ENCODE measurements at regions not wholly inside any gene's neighbourhood (a gene's known extent, or its start where the extent isn't known, plus 50 kb on each side); places are given as distances from the start of the nearest gene placed in this dataset.

- no peaks in the 10 kb centered on the region for H3K27me3 Mint-ChIP-seq
- peak overlapping the region; percentile 41 for H3K4me3 Mint-ChIP-seq
- H3K4me1 Mint-ChIP-seq, result peaks cover 16% of the 10 kb centered on the region
- peak overlapping the region; percentile 28 for H3K27ac ChIP-seq (ENCODE audit: low read length in 2 of 2)
- H4K20me1 ChIP-seq (ENCODE audit: control insufficient read depth, insufficient read depth, low read length, poor library complexity, severe bottlenecking), result no peaks in the 10 kb centered on the region
- ChIA-PET CTCF (interaction anchor here (1.0 to 1.5 kb wide), 3 partner anchors 19 to 338 kb away, joined by 4 to 5 read pairs (median 5); no protein-coding TSS in a partner anchor), POLR2A (no interaction called here)
- 67% methylated on average over 3 of the region's 4 CpGs for WGBS (ENCODE audit: insufficient coverage)
- no peak overlapping the region for H3K9ac ChIP-seq (ENCODE audit: low read length)
- H3K79me2 ChIP-seq (ENCODE audit: control insufficient read depth, insufficient read depth, low read length), result no peaks in the 10 kb centered on the region
- peak overlapping the region; percentile 64 for H3K27ac Mint-ChIP-seq
- peak; percentile 84 for ATAC-seq (ENCODE audit: low read depth)
- no peaks in the 10 kb centered on the region for H3K27me3 ChIP-seq (replicated peaks in 1 of 4; ENCODE audit: control extremely low read depth in 1 of 4, control insufficient read depth in 3 of 4, insufficient read depth in 4 of 4, low read length in 3 of 4)
- H3K4me2 ChIP-seq (replicated peaks; ENCODE audit: low read depth, low read length, poor library complexity, severe bottlenecking), result peak overlapping the region; percentile 47
- intact Hi-C loops (cut with micrococcal nuclease), result no loop called here
- no peak overlapping the region for H3K4me3 ChIP-seq (ENCODE audit: control extremely low read depth in 1 of 5, extremely low read depth in 1 of 5, insufficient read depth in 1 of 5, low read depth in 2 of 5, low read length in 4 of 5)
- H3K36me3 ChIP-seq (replicated peaks in 1 of 2; ENCODE audit: control extremely low read depth in 1 of 2, control insufficient read depth in 1 of 2, extremely low read depth in 1 of 2, insufficient read depth in 2 of 2, low read length in 1 of 2), result no peaks in the 10 kb centered on the region
- peaks cover 12 to 15% of the 10 kb centered on the region in 2 donors for H3K4me1 ChIP-seq (ENCODE audit: control insufficient read depth in 2 of 2, insufficient read depth in 2 of 2, low read length in 2 of 2)
- no peaks in the 10 kb centered on the region for H3K9me3 ChIP-seq (ENCODE audit: control extremely low read depth in 1 of 3, control insufficient read depth in 2 of 3, insufficient read depth in 1 of 3, low read length in 2 of 3)
- TF ChIP-seq EZH2 (IDR thresholded peaks at IDR 0.05; ENCODE audit: borderline replicate concordance, insufficient read depth, low read depth, low read length, poor library complexity, severe bottlenecking) (no peak), CTCF (IDR thresholded peaks at IDR 0.05) (no peak)
- H3K9me3 Mint-ChIP-seq (ENCODE audit: insufficient read depth), result no peaks in the 10 kb centered on the region
- peak; percentile 71 for DNase-seq
- H2AFZ ChIP-seq (ENCODE audit: insufficient read depth, low read depth, low read length, poor library complexity, severe bottlenecking), result peak overlapping the region; percentile 65
Observed at GRCh38 chr7:106812027-106812643, 52.9 kb upstream of the PIK3CG start.

DNA sequence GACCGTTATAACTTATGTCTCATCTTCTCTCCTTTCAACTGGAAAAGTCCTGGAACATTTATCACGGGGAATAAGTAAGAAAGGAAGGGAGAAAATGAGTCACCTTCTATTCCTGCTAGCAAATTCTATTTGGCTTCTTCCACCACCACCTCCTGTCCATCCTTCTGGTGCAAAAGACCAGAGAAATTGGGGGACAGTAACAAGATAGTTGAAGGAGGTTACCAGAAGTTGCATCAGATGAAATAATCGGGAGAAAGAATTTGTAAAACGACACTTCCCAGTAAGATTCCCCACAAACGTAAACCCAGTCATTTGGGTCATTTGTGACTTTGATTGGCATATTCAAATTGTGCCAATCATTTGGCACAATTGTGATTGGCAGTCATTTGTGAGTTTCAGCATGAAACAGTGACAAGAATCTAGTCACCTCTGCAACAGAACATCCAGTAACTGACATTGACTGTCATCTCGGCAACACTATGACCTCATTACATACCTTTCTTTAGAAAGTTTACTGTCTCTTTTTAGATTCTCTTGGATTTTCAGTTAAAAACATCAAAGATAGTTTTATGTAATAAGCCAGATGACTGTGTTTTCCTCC is 51.3 kb upstream of the PIK3CG start:
- Histone ChIP-seq H3K79me2 (ENCODE audit: control insufficient read depth, insufficient read depth, low read length) (no peaks in the 10 kb centered on the region), H3K9ac (ENCODE audit: low read length) (no peak overlapping the region), H3K4me3 (ENCODE audit: control extremely low read depth in 1 of 5, extremely low read depth in 1 of 5, insufficient read depth in 1 of 5, low read depth in 2 of 5, low read length in 4 of 5) (no peak overlapping the region), H3K27ac (ENCODE audit: low read length in 2 of 2) (no peak overlapping the region), H3K4me2 (replicated peaks; ENCODE audit: low read depth, low read length, poor library complexity, severe bottlenecking) (no peak overlapping the region), H3K36me3 (replicated peaks in 1 of 2; ENCODE audit: control extremely low read depth in 1 of 2, control insufficient read depth in 1 of 2, extremely low read depth in 1 of 2, insufficient read depth in 2 of 2, low read length in 1 of 2) (no peaks in the 10 kb centered on the region), H4K20me1 (ENCODE audit: control insufficient read depth, insufficient read depth, low read length, poor library complexity, severe bottlenecking) (no peaks in the 10 kb centered on the region), H3K4me1 (ENCODE audit: control insufficient read depth in 2 of 2, insufficient read depth in 2 of 2, low read length in 2 of 2) (peaks cover 12 to 15% of the 10 kb centered on the region in 2 donors), H3K9me3 (ENCODE audit: control extremely low read depth in 1 of 3, control insufficient read depth in 2 of 3, insufficient read depth in 1 of 3, low read length in 2 of 3) (no peaks in the 10 kb centered on the region), H2AFZ (ENCODE audit: insufficient read depth, low read depth, low read length, poor library complexity, severe bottlenecking) (no peak overlapping the region), H3K27me3 (replicated peaks in 1 of 4; ENCODE audit: control extremely low read depth in 1 of 4, control insufficient read depth in 3 of 4, insufficient read depth in 4 of 4, low read length in 3 of 4) (no peaks in the 10 kb centered on the region)
- no CpG with 5 or more reads among the region's 6 CpGs for WGBS (ENCODE audit: insufficient coverage)
- DNase-seq (no peak), ATAC-seq (ENCODE audit: low read depth) (no peak)
- TF ChIP-seq EZH2 (IDR thresholded peaks at IDR 0.05; ENCODE audit: borderline replicate concordance, insufficient read depth, low read depth, low read length, poor library complexity, severe bottlenecking), result no peak
- no peak for TF ChIP-seq CTCF (IDR thresholded peaks at IDR 0.05)
- peaks cover 16% of the 10 kb centered on the region for H3K4me1 Mint-ChIP-seq
- ChIA-PET POLR2A (no interaction called here), CTCF (interaction anchor here (0.7 kb wide), 2 partner anchors 12 to 337 kb away, joined by 3 to 6 read pairs; no protein-coding TSS in a partner anchor)
- H3K4me3 Mint-ChIP-seq, result no peak overlapping the region
- intact Hi-C loops (cut with micrococcal nuclease), result no loop called here
- no peaks in the 10 kb centered on the region for H3K27me3 Mint-ChIP-seq
- H3K27ac Mint-ChIP-seq, result no peak overlapping the region
- H3K9me3 Mint-ChIP-seq (ENCODE audit: insufficient read depth), result no peaks in the 10 kb centered on the region
